Karpas-422 (cell line): ENCODE measurements at regions not wholly inside any gene's neighbourhood (a gene's known extent, or its start where the extent isn't known, plus 50 kb on each side); places are given as distances from the start of the nearest gene placed in this dataset.

ENCODE experiments used
- DNase-seq: peaks from one replicate; pipeline ENCODE4 v3.0.0-alpha.2; 2015
- H2AFZ ChIP-seq: fragments of 200-600 bp; sonication (generic); 2 replicates; pipeline ENCODE4 v1.6.1; 2014; ENCODE audit warnings: antibody characterized with exemption, low read length, mixed read lengths
- H3K27ac ChIP-seq: fragments of 200-600 bp; sonication (generic); 2 replicates; pipeline ENCODE4 v1.5.1; 2014; ENCODE audit warnings: mild to moderate bottlenecking, low read length, moderate library complexity
- H3K27me3 ChIP-seq: fragments of 200-600 bp; sonication (generic); 2 replicates; pipeline ENCODE4 v1.6.1; 2014; ENCODE audit warnings: low read length, mixed read lengths
- H3K36me3 ChIP-seq: fragments of 200-600 bp; sonication (generic); 2 replicates; pipeline ENCODE4 v1.6.1; 2014; ENCODE audit warnings: low read length, mixed read lengths; ENCODE audit not compliant: insufficient read depth
- H3K4me1 ChIP-seq: fragments of 200-600 bp; sonication (generic); 2 replicates; pipeline ENCODE4 v1.6.1; 2014; ENCODE audit warnings: mild to moderate bottlenecking, low read length, mixed read lengths
- H3K4me2 ChIP-seq: fragments of 200-600 bp; sonication (generic); 2 replicates; pipeline ENCODE4 v1.6.1; 2014; ENCODE audit warnings: low read length, low read depth, mild to moderate bottlenecking; ENCODE audit not compliant: poor library complexity, severe bottlenecking
- H3K4me3 ChIP-seq: fragments of 200-600 bp; sonication (generic); 2 replicates; pipeline ENCODE4 v1.5.1; 2014; ENCODE audit warnings: mild to moderate bottlenecking, antibody characterized with exemption, low read length, mixed read lengths
- H3K79me2 ChIP-seq: fragments of 200-600 bp; sonication (generic); 2 replicates; pipeline ENCODE4 v1.6.1; 2014; ENCODE audit warnings: mild to moderate bottlenecking, low read length, mixed read lengths
- H3K9ac ChIP-seq: fragments of 200-600 bp; sonication (generic); 2 replicates; pipeline ENCODE4 v1.6.0; 2014; ENCODE audit warnings: low read length
- H3K9me2 ChIP-seq: fragments of 200-600 bp; sonication (generic), shearing (Covaris generic); replicated peaks from 2 replicates; pipeline ENCODE4 v1.6.0; 2014; ENCODE audit warnings: mild to moderate bottlenecking, low read length, moderate library complexity; ENCODE audit not compliant: insufficient read depth
- H3K9me3 ChIP-seq: fragments of 300-700, 200-600 bp; sonication (generic); 2 replicates; pipeline ENCODE4 v1.6.1; 2014; ENCODE audit warnings: low read length, mixed read lengths
- H4K20me1 ChIP-seq: fragments of 200-600 bp; sonication (generic); 2 replicates; pipeline ENCODE4 v1.6.1; 2014; ENCODE audit warnings: mild to moderate bottlenecking, antibody characterized with exemption, low read length, low read depth; ENCODE audit not compliant: insufficient read depth

DNA sequence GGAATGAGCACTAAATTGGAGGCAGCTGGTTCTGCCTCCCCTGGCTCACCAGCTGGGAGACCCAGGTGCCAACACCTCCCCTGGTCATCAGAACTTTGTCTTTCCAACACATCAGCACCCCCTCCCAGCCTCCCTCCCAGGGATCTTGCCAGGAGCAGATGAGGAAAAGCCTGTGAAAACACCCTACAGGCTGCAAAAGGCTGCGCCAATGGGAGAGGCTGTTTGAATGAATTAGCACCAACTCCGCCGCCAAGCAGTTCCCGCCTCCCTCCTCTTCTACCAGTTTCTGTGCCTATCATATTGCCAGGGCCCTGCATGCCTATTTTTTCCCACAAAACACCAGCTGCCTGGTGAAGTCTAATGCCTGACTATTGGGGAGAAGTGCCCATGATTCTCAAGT is 137.0 kb downstream of the AIPL1 start:
- Histone ChIP-seq H3K9me2 (no peaks in the 10 kb centered on the region), H3K27ac (no peak overlapping the region), H3K27me3 (no peaks in the 10 kb centered on the region), H4K20me1 (no peaks in the 10 kb centered on the region), H2AFZ (no peak overlapping the region), H3K4me2 (no peak overlapping the region), H3K9ac (no peak overlapping the region), H3K4me3 (no peak overlapping the region), H3K36me3 (no peaks in the 10 kb centered on the region), H3K9me3 (no peaks in the 10 kb centered on the region), H3K79me2 (no peaks in the 10 kb centered on the region), H3K4me1 (no peaks in the 10 kb centered on the region)
- DNase-seq = no peak

DNA sequence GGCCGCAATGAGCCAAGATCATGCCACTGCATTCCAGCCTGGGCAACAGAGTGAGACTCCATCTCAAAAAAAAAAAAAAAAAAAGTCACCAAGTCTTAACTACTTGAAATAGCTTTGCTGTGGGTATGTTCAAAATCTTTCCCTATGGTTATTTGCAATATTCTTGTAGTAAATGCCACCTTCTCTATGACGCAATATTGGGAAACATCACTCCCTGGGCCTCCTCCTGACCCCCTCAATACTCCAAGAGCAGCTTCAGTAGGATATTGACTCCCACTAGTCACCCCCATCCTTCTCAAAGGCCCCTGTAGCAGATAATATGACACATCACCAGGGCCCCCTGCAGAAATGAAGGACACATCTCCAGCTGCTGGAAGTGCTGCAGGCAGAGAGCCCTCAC is 137.8 kb downstream of the AIPL1 start:
- Histone ChIP-seq H3K9ac (no peak overlapping the region), H3K4me1 (no peaks in the 10 kb centered on the region), H3K9me3 (no peaks in the 10 kb centered on the region), H3K4me3 (no peak overlapping the region), H3K4me2 (no peak overlapping the region), H2AFZ (no peak overlapping the region), H3K9me2 (no peaks in the 10 kb centered on the region), H3K79me2 (no peaks in the 10 kb centered on the region), H3K36me3 (no peaks in the 10 kb centered on the region), H3K27me3 (no peaks in the 10 kb centered on the region), H4K20me1 (no peaks in the 10 kb centered on the region), H3K27ac (no peak overlapping the region)
- no peak for DNase-seq

DNA sequence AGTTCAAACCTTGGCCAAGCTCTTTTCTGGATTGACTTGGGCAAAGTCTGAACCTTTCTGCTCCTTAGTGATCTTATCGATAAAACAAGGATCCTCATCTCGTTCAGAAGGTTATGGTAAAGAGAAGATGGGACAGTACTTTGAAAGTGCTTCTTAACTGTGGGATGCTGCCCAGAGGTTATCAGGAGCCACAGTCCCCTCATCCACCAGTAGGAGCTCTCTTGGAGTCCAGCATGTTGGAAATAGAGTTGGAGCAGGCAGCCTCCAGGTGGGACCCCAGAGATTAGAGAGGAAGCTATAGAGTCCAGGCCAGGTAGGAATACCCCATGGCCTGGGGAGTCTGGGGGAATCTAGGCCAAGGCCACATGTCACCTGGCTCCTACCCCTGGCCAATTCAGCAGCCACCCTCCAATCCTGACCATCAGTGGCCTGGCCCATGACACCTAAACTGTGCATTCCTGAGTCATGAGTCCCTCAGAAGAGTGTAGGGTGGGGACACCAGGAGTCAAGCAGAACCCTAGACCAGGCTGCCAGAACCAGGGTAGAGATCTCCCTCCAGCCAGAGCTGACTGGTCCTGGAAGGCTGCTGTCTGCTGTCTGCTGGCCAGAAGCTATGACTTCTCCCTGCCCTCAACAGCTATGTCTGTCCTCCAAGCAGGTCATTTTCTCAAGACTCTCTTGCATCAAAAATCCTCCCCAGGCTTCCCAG is 144.3 kb downstream of the AIPL1 start:
- no peaks in the 10 kb centered on the region for H3K79me2 ChIP-seq
- H3K27ac ChIP-seq = no peak overlapping the region
- H3K4me2 ChIP-seq = no peak overlapping the region
- peaks cover 3% of the 10 kb centered on the region; the same call in 1 of the 2 replicates for H4K20me1 ChIP-seq
- H3K4me1 ChIP-seq = no peaks in the 10 kb centered on the region
- H3K27me3 ChIP-seq = no peaks in the 10 kb centered on the region
- H3K9me2 ChIP-seq = no peaks in the 10 kb centered on the region
- H3K9me3 ChIP-seq = no peaks in the 10 kb centered on the region
- H3K4me3 ChIP-seq = no peak overlapping the region
- no peak for DNase-seq
- no peak overlapping the region for H2AFZ ChIP-seq
- no peaks in the 10 kb centered on the region for H3K36me3 ChIP-seq
- no peak overlapping the region for H3K9ac ChIP-seq

DNA sequence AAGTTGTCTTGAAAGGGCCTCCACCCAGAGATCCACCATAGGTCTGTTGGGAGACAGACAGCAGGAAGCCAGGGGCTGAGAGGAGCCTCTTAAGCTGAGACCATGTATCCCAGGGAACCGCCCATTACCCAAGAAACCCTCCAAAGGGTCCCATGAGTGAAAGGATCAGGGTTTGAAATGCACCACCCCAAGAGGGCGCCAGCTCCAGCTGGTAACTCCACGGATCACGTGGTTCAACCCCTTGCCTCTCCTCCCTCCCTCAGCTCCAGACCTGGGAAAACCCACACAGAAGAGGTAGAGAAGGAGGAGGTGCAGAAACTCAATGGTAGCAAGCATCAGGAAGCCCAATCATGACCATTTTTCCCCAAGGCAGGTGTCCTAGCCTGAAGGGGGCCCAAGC is 148.7 kb downstream of the AIPL1 start:
- no peaks in the 10 kb centered on the region for H3K36me3 ChIP-seq
- no peaks in the 10 kb centered on the region for H3K9me3 ChIP-seq
- no peaks in the 10 kb centered on the region for H3K4me1 ChIP-seq
- H4K20me1 ChIP-seq = peaks cover 3% of the 10 kb centered on the region; the same call in 1 of the 2 replicates
- no peak overlapping the region for H2AFZ ChIP-seq
- no peak overlapping the region for H3K9ac ChIP-seq
- H3K27me3 ChIP-seq = no peaks in the 10 kb centered on the region
- no peak overlapping the region for H3K4me2 ChIP-seq
- no peak overlapping the region for H3K4me3 ChIP-seq
- peak; percentile 43 for DNase-seq
- no peaks in the 10 kb centered on the region for H3K79me2 ChIP-seq
- no peaks in the 10 kb centered on the region for H3K9me2 ChIP-seq
- no peak overlapping the region for H3K27ac ChIP-seq

GRCh38 chr17:6285486-6285885 is 149.4 kb downstream of the AIPL1 start:
- Histone ChIP-seq H3K4me2 (no peak overlapping the region), H3K9me3 (no peaks in the 10 kb centered on the region), H4K20me1 (peaks cover 3% of the 10 kb centered on the region; the same call in 1 of the 2 replicates), H3K4me3 (no peak overlapping the region), H3K9me2 (no peaks in the 10 kb centered on the region), H3K27ac (no peak overlapping the region), H3K4me1 (no peaks in the 10 kb centered on the region), H3K79me2 (no peaks in the 10 kb centered on the region), H3K36me3 (no peaks in the 10 kb centered on the region), H2AFZ (no peak overlapping the region), H3K27me3 (no peaks in the 10 kb centered on the region), H3K9ac (no peak overlapping the region)
- no peak for DNase-seq

- no peaks in the 10 kb centered on the region for H3K4me1 ChIP-seq
- no peaks in the 10 kb centered on the region for H3K36me3 ChIP-seq
- no peak overlapping the region for H2AFZ ChIP-seq
- no peaks in the 10 kb centered on the region for H3K27me3 ChIP-seq
- H3K4me3 ChIP-seq = no peak overlapping the region
- no peaks in the 10 kb centered on the region for H3K9me2 ChIP-seq
- no peak overlapping the region for H3K27ac ChIP-seq
- no peak overlapping the region for H3K9ac ChIP-seq
- DNase-seq = peak; percentile 58
- no peaks in the 10 kb centered on the region for H4K20me1 ChIP-seq
- H3K9me3 ChIP-seq = no peaks in the 10 kb centered on the region
- no peaks in the 10 kb centered on the region for H3K79me2 ChIP-seq
- H3K4me2 ChIP-seq = no peak overlapping the region
These were observed 155.3 kb downstream of the AIPL1 start for GRCh38 chr17:6279659-6280058.

GRCh38 chr17:6278376-6278775 is 156.5 kb downstream of the AIPL1 start:
- Histone ChIP-seq H3K79me2 (no peaks in the 10 kb centered on the region), H3K27me3 (no peaks in the 10 kb centered on the region), H3K9me3 (no peaks in the 10 kb centered on the region), H3K4me1 (no peaks in the 10 kb centered on the region), H2AFZ (no peak overlapping the region), H3K36me3 (no peaks in the 10 kb centered on the region), H3K27ac (no peak overlapping the region), H3K4me2 (no peak overlapping the region), H3K4me3 (no peak overlapping the region), H3K9me2 (no peaks in the 10 kb centered on the region), H3K9ac (no peak overlapping the region), H4K20me1 (no peaks in the 10 kb centered on the region)
- no peak for DNase-seq

GRCh38 chr17:6276711-6277110 is 158.2 kb downstream of the AIPL1 start:
- no peaks in the 10 kb centered on the region for H3K9me3 ChIP-seq
- H4K20me1 ChIP-seq = no peaks in the 10 kb centered on the region
- H3K4me2 ChIP-seq = no peak overlapping the region
- H2AFZ ChIP-seq = no peak overlapping the region
- DNase-seq = no peak
- H3K79me2 ChIP-seq = no peaks in the 10 kb centered on the region
- no peaks in the 10 kb centered on the region for H3K36me3 ChIP-seq
- H3K27ac ChIP-seq = no peak overlapping the region
- no peak overlapping the region for H3K9ac ChIP-seq
- H3K4me3 ChIP-seq = no peak overlapping the region
- no peaks in the 10 kb centered on the region for H3K27me3 ChIP-seq
- H3K9me2 ChIP-seq = no peaks in the 10 kb centered on the region
- H3K4me1 ChIP-seq = no peaks in the 10 kb centered on the region
